ENCODE measurements at regions not wholly inside any gene's neighbourhood (a gene's known extent, or its start where the extent isn't known, plus 50 kb on each side); places are given as distances from the start of the nearest gene placed in this dataset.
A peak's percentile ranks its signal among the peaks of the same experiment; 100 is the strongest.
"Not testable (repeated sequence)": the region's sequence is repeated elsewhere in the genome, so short reads cannot be mapped to it uniquely, and the experiment has no call there.

DNA sequence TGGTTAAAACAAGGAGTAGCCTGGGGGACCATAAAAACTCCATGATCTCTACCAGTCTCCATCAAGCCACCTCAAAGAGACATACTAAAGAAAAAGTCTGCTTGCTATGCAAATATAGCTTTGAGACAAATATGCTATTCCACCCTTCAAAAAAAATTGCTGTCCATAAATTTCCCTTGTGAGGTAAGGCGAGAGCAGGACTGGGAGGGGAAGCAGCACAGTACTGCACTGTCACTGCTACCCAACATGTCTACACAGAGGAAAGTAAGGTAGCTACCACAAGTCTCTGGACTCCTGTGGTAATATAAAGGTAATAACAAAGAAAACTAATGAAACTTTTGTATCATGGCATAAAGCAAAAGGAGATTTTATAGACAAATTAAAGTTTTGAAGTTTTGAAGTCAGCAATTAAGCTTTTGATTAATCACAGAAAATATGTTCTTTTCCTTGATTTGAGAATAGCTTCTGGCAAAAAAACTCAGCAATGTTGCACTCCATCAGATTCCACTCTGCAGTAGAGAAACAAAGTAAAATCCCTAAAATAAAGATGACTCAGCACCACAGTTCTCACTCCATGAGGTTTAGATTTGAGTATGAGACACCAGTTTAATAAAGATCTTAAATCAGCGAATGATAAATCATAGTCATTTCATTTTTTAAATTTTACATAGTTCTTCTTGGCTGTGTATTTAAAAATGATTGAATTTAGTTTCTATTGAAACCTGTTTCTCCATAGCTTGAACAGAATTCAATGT is 602.4 kb downstream of the COL12A1 start:
- no peaks in the 10 kb centered on the region for H3K9me3 ChIP-seq
- no peaks in the 10 kb centered on the region for H3K27me3 ChIP-seq
- TF ChIP-seq Cebpa-rat (IDR thresholded peaks at IDR 0.05): no peak
- H3K27ac ChIP-seq: no peak overlapping the region
- H3K4me1 ChIP-seq: peaks cover 10% of the 10 kb centered on the region; the same call in 1 of the 2 replicates
- H3K9ac ChIP-seq: no peak overlapping the region
- H3K36me3 ChIP-seq: no peaks in the 10 kb centered on the region
- no peak overlapping the region for H3K4me3 ChIP-seq
- H4K20me1 ChIP-seq: no peaks in the 10 kb centered on the region
- no peak overlapping the region for H3K4me2 ChIP-seq

DNA sequence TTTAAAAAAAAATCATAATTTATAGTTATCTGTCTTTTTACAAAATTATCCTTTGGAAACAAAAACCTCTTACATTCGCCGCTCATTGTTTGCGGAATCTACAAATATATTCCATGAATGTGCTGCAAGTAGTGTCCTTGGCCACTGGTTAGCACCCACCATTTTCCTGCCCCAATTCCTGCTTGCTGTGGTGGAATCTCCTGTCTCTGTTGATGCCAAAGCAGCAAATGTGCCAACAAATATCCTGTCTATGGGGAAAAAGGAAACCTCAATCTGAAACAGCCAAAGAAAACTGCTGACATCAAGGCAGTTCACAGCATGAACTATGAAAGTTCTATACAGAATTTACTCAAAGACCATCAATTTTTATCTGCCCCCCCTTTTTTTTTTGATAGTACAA is 603.6 kb downstream of the COL12A1 start:
- Histone ChIP-seq H4K20me1 (no peaks in the 10 kb centered on the region), H3K9me3 (no peaks in the 10 kb centered on the region), H3K27me3 (no peaks in the 10 kb centered on the region), H3K36me3 (no peaks in the 10 kb centered on the region), H3K4me3 (no peak overlapping the region), H3K4me2 (no peak overlapping the region), H3K4me1 (peaks cover 20% of the 10 kb centered on the region), H3K27ac (no peak overlapping the region), H3K9ac (no peak overlapping the region)
- TF ChIP-seq Cebpa-rat (IDR thresholded peaks at IDR 0.05): no peak

DNA sequence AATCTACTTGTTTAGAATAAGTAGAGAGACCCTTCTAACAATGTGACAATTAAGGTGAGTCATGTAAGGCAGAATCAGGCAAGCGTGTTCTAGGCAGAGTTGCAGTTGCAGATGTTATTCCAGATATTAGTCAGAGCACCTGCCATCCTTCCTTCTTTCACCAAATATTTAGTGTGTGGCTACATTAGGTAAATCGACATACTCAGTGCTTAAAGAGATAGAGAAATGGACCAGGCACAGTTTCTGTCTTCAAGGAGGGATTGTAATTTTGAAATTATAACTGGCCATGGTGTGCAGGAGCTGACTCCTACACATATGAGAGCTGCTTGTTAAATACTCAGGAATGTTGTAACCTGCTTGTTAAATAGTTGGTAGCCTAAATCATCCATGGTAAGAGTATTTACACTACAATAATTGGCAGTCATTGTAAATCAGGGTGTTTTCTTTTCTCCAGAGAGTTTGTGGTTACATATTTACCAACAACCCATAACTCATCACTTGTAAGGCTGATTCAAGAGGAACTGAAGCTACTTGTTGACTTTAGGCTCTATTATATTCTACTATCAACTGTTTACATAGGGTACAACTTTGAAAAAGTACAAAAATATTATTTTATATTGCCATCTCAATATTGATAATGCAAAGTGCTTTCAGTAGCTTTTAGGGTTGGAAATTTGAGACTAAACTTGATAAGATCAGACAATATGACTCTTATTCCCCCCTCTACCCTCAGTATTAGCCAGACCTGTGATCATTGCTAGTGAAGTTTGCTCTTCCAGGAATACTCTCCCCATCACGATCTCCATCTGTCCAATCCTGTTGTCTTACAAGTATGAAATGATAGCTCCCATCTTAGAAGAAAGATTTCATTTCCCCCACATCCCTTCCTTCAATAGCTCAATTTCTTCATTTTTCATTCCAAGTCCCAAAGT is 607.1 kb downstream of the COL12A1 start:
- H3K27ac ChIP-seq: no peak overlapping the region
- peak overlapping the region; percentile 4; the same call in 1 of the 2 replicates for H3K4me2 ChIP-seq

DNA sequence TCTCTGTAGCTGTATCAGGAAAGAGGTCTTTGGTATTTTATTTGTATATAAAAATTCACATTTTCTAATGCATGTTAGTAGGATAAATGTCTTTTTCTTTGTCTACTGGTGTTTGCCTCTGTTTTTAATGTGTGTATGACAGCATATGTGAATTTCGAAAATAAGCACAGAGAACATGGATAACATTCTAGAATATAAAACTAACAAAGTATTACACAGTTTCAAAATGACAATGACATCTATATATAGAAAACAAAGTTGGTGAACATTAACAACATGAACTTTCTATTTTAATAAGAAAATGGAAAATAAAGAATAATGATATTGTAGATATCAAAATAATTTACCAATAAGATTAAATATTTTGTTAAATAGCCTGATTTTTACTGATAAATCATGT is 608.0 kb downstream of the COL12A1 start:
- Histone ChIP-seq H4K20me1 (no peaks in the 10 kb centered on the region), H3K4me1 (peaks cover 30% of the 10 kb centered on the region), H3K36me3 (no peaks in the 10 kb centered on the region), H3K4me2 (peak overlapping the region; percentile 34; the same call in 1 of the 2 replicates), H3K9me3 (no peaks in the 10 kb centered on the region), H3K9ac (no peak overlapping the region), H3K27me3 (no peaks in the 10 kb centered on the region), H3K27ac (no peak overlapping the region), H3K4me3 (no peak overlapping the region)
- TF ChIP-seq Cebpa-rat (IDR thresholded peaks at IDR 0.05): no peak

More for the DNA sequence above, 607.1 kb downstream of the COL12A1 start:
- Histone ChIP-seq H3K4me1 (peaks cover 30% of the 10 kb centered on the region), H4K20me1 (no peaks in the 10 kb centered on the region), H3K9ac (no peak overlapping the region), H3K27me3 (no peaks in the 10 kb centered on the region), H3K9me3 (no peaks in the 10 kb centered on the region), H3K4me3 (no peak overlapping the region), H3K36me3 (no peaks in the 10 kb centered on the region)
- no peak for TF ChIP-seq Cebpa-rat (IDR thresholded peaks at IDR 0.05)

DNA sequence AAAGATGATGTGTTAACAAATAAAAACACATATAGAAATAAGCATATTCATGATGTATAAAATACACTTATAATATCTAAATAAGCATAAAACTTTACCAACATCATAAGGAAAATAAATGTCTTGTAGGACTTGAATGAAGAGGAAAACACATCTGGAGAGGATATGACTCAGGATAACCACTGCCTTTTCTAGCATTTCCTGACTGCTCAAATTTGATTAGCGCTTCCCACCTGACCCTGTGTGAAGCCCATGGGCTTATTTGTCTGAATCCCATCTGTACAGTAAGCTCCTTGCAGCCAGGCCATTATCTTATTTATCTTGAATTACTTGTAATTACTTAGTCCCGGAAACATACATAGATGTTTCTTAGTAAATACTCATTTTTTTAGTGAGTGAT is 608.6 kb downstream of the COL12A1 start:
- H3K27ac ChIP-seq: no peak overlapping the region
- no peaks in the 10 kb centered on the region for H3K9me3 ChIP-seq
- H3K4me1 ChIP-seq: peaks cover 30% of the 10 kb centered on the region
- H3K4me3 ChIP-seq: no peak overlapping the region
- H3K9ac ChIP-seq: no peak overlapping the region
- H3K36me3 ChIP-seq: no peaks in the 10 kb centered on the region
- no peaks in the 10 kb centered on the region for H3K27me3 ChIP-seq
- TF ChIP-seq Cebpa-rat (IDR thresholded peaks at IDR 0.05): no peak
- peak overlapping the region; percentile 34; the same call in 1 of the 2 replicates for H3K4me2 ChIP-seq
- H4K20me1 ChIP-seq: no peaks in the 10 kb centered on the region

DNA sequence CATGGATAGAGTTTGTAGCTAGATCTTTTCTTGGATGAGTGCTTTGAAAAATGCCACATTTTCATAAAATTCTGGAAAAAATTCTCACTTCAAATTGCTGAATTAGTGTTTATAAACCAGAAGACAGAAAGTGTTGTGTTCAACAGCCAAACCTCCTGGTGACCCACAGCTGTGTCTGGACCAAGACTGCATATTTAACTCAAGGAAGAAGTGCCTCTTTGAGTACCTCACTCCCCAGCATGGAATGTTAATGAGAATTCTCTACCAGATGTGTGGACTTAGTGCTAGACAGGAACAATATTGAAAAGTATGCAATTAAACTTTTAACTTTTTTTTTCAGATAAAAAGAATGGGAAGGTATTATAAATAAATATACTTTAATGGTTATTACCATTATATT is 609.3 kb downstream of the COL12A1 start:
- no peak for TF ChIP-seq Cebpa-rat (IDR thresholded peaks at IDR 0.05)
- H3K4me1 ChIP-seq: peaks cover 30% of the 10 kb centered on the region
- H3K36me3 ChIP-seq: no peaks in the 10 kb centered on the region
- no peak overlapping the region for H3K4me2 ChIP-seq
- H3K9ac ChIP-seq: no peak overlapping the region
- no peak overlapping the region for H3K27ac ChIP-seq
- H3K27me3 ChIP-seq: no peaks in the 10 kb centered on the region
- no peaks in the 10 kb centered on the region for H4K20me1 ChIP-seq
- H3K9me3 ChIP-seq: no peaks in the 10 kb centered on the region
- no peak overlapping the region for H3K4me3 ChIP-seq

DNA sequence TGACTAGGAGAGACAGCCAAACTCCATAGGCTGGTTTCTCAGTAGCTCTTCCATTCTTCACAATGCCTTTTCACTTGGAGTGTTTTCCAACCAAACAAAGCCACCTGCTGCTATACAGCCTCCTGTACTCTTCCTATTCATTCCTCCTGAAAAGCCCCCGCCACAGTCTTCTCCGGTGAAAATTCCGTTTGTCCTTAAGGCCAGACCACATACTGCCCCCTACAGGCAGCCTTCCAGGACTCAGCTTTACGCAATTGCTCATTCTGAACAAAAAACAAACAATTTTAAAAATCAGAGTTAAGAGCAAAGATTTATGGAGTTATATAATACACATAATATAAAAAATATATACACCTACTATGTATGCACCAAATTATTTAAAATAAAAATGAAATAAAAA is 611.5 kb downstream of the COL12A1 start:
- not testable (repeated sequence) for H3K9me3 ChIP-seq

DNA sequence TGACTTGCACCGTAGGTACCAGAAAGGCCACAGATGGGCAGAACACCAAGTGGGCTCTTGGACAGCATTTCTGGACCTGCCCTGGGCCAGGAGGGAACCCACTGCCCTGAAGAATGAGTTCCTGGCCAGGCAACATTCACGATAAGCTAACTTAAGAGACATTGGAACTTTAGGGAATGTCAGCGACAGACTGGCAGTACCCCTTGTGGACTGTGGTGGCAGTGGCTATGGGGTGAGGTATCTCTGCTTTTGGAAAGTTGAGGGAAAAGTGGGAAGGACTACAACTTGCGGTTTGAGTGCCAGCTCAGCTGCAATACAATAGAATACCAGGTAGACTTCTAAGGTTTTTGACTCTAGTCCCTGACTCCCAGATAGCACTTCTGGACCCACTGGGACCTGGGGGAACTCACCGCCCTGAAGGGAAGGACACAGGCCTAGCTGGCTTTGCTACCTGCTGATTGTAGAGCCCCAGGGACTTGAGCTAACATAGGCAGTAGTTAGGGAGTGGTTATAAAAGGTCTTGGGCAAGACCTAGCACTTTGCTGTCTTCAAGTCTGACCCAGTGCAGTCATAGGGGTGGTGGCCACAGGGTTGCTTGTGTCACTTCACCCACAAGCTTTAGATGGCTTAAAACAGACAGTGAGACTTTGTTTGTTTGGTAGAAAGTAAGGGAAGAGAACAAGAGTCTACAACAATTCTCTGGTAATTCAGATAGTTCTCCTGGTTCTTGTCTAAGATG is 617.6 kb downstream of the COL12A1 start:
- H3K9ac ChIP-seq: no peak overlapping the region
- no peak overlapping the region for H3K4me3 ChIP-seq
- H3K36me3 ChIP-seq: no peaks in the 10 kb centered on the region
- H3K9me3 ChIP-seq: no peaks in the 10 kb centered on the region
- no peaks in the 10 kb centered on the region for H4K20me1 ChIP-seq
- H3K4me1 ChIP-seq: no peaks in the 10 kb centered on the region
- H3K27me3 ChIP-seq: no peaks in the 10 kb centered on the region
- no peak for TF ChIP-seq Cebpa-rat (IDR thresholded peaks at IDR 0.05)
- no peak overlapping the region for H3K27ac ChIP-seq
- H3K4me2 ChIP-seq: no peak overlapping the region

More for the DNA sequence above, 611.5 kb downstream of the COL12A1 start:
- not testable (repeated sequence) for H3K4me2 ChIP-seq, H3K27me3 ChIP-seq, H3K9ac ChIP-seq, H4K20me1 ChIP-seq, H3K4me3 ChIP-seq, H3K27ac ChIP-seq, H3K36me3 ChIP-seq
- H3K4me1 ChIP-seq: peaks cover 28% of the 10 kb centered on the region

DNA sequence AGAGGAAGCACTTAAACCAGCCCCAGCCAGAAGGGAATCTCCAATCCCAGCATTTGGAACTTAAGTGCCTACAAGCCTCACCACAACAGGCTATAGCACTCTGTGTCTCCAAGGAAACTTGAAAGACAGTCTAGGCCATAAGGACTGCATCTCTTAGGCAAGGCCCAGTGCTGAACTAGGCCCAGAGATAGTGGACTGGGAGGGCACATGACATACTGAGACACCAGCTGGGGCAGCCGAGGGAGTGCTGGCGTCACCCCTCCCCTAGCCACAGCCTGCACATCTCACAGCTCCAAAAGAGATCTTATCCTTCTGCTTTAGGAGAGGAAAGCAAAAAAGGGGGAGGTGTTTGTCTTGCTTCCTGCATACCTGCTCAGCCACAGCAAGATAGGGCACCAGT is 618.5 kb downstream of the COL12A1 start:
- H3K4me1 ChIP-seq: no peaks in the 10 kb centered on the region
- H3K27ac ChIP-seq: no peak overlapping the region
- no peak overlapping the region for H3K9ac ChIP-seq
- no peak overlapping the region for H3K4me2 ChIP-seq
- H3K9me3 ChIP-seq: no peaks in the 10 kb centered on the region
- no peaks in the 10 kb centered on the region for H3K36me3 ChIP-seq
- no peak for TF ChIP-seq Cebpa-rat (IDR thresholded peaks at IDR 0.05)
- no peaks in the 10 kb centered on the region for H4K20me1 ChIP-seq
- no peak overlapping the region for H3K4me3 ChIP-seq
- H3K27me3 ChIP-seq: no peaks in the 10 kb centered on the region

Data from BLaER1 (cell line).